SK-N-MC (cell line): ENCODE measurements at regions not wholly inside any gene's neighbourhood (a gene's known extent, or its start where the extent isn't known, plus 50 kb on each side); places are given as distances from the start of the nearest gene placed in this dataset.
A peak's percentile ranks its signal among the peaks of the same experiment; 100 is the strongest.

ENCODE experiments used
- DNase-seq: peaks from one replicate; pipeline ENCODE4 v3.0.0-alpha.2; 2011; ENCODE audit warnings: low read depth, low spot score
- H3K27ac ChIP-seq: fragments of 200-600 bp; sonication (generic); 2 replicates; pipeline ENCODE4 v1.5.1; 2016; ENCODE audit warnings: mixed run types
- H3K36me3 ChIP-seq: fragments of 200-600 bp; sonication (generic); 2 replicates; pipeline ENCODE4 v1.6.1; 2017; ENCODE audit warnings: antibody characterized with exemption, low read length, mixed read lengths; ENCODE audit not compliant: insufficient read depth
- H3K4me3 ChIP-seq: fragments of 200-600 bp; sonication (generic); 2 replicates; pipeline ENCODE4 v1.5.1; 2016
- H3K9ac ChIP-seq: fragments of 200-600 bp; sonication (generic); 2 replicates; pipeline ENCODE4 v1.8.0; 2017; ENCODE audit warnings: mixed run types, mixed read lengths; ENCODE audit not compliant: insufficient read length
- H3K9me3 ChIP-seq: fragments of 200-600 bp; sonication (generic); 2 replicates; pipeline ENCODE4 v1.6.1; 2017; ENCODE audit warnings: low read depth, mild to moderate bottlenecking, antibody characterized with exemption, low read length, moderate library complexity, mixed read lengths
- EZH2 ChIP-seq: fragments of 200-600 bp; sonication (generic); IDR thresholded peaks from one replicate; pipeline ENCODE4 v1.6.1; 2017; ENCODE audit warnings: antibody characterized with exemption
- FOXP2 ChIP-seq: optimal IDR thresholded peaks from 2 replicates; pipeline ENCODE3; 2011; ENCODE audit warnings: mild to moderate bottlenecking, moderate library complexity; ENCODE audit not compliant: insufficient read depth; ENCODE audit errors: extremely low read length, control extremely low read depth
- POLR2AphosphoS5 ChIP-seq: IDR thresholded peaks from 2 replicates; pipeline ENCODE4 v1.6.1; 2012; ENCODE audit warnings: mild to moderate bottlenecking, low read depth, low read length, borderline replicate concordance

- Histone ChIP-seq H3K9me3 (no peaks in the 10 kb centered on the region), H3K36me3 (no peaks in the 10 kb centered on the region), H3K4me3 (no peak overlapping the region), H3K27ac (no peak overlapping the region), H3K9ac (no peak overlapping the region)
- no peak for DNase-seq
- TF ChIP-seq POLR2AphosphoS5 (no peak), EZH2 (no peak), FOXP2 (no peak)
Measured at GRCh38 chr2:11017921-11018320, 106.2 kb downstream of the KCNF1 start.

GRCh38 chr2:11018651-11019185 lies 107.0 kb downstream of the KCNF1 start:
- H3K36me3 ChIP-seq: no peaks in the 10 kb centered on the region
- H3K4me3 ChIP-seq: no peak overlapping the region
- H3K27ac ChIP-seq: no peak overlapping the region
- DNase-seq: no peak
- H3K9me3 ChIP-seq: no peaks in the 10 kb centered on the region
- no peak overlapping the region for H3K9ac ChIP-seq
- no peak for TF ChIP-seq POLR2AphosphoS5
- TF ChIP-seq FOXP2: no peak
- no peak for TF ChIP-seq EZH2

GRCh38 chr2:11019614-11020013 lies 107.9 kb downstream of the KCNF1 start:
- no peak for DNase-seq
- H3K9me3 ChIP-seq: no peaks in the 10 kb centered on the region
- TF ChIP-seq POLR2AphosphoS5 (no peak), EZH2 (no peak), FOXP2 (no peak)

GRCh38 chr2:11022064-11022463 lies 110.3 kb downstream of the KCNF1 start:
- no peaks in the 10 kb centered on the region for H3K36me3 ChIP-seq

More at GRCh38 chr2:11019614-11020013, 107.9 kb downstream of the KCNF1 start:
- Histone ChIP-seq H3K9ac (no peak overlapping the region), H3K27ac (no peak overlapping the region), H3K4me3 (no peak overlapping the region), H3K36me3 (no peaks in the 10 kb centered on the region)

GRCh38 chr2:11022591-11023273 lies 111.0 kb downstream of the KCNF1 start:
- H3K4me3 ChIP-seq: peak overlapping the region; percentile 49
- no peaks in the 10 kb centered on the region for H3K36me3 ChIP-seq
- DNase-seq: peak; percentile 8
- no peaks in the 10 kb centered on the region for H3K9me3 ChIP-seq
- H3K27ac ChIP-seq: peak overlapping the region; percentile 67
- no peak overlapping the region for H3K9ac ChIP-seq
- TF ChIP-seq POLR2AphosphoS5 (peak; percentile 47; the same call in 1 of the 2 replicates), EZH2 (no peak)

More at GRCh38 chr2:11022064-11022463, 110.3 kb downstream of the KCNF1 start:
- H3K4me3 ChIP-seq: peak overlapping the region; percentile 18; the same call in 1 of the 2 replicates
- no peak overlapping the region for H3K9ac ChIP-seq
- no peak for TF ChIP-seq POLR2AphosphoS5
- no peak for TF ChIP-seq EZH2
- no peak for TF ChIP-seq FOXP2
- H3K9me3 ChIP-seq: no peaks in the 10 kb centered on the region
- DNase-seq: no peak
- H3K27ac ChIP-seq: peak overlapping the region; percentile 34; the same call in 1 of the 2 replicates

- TF ChIP-seq FOXP2: no peak
- TF ChIP-seq POLR2AphosphoS5: no peak; the same call in 1 of the 2 replicates
- TF ChIP-seq EZH2: no peak
- no peaks in the 10 kb centered on the region for H3K36me3 ChIP-seq
- H3K27ac ChIP-seq: peak overlapping the region; percentile 68; the same call in 1 of the 2 replicates
- peak; percentile 42 for DNase-seq
- no peaks in the 10 kb centered on the region for H3K9me3 ChIP-seq
- H3K4me3 ChIP-seq: peak overlapping the region; percentile 49
- H3K9ac ChIP-seq: no peak overlapping the region
Measured at GRCh38 chr2:11023326-11024258, 111.9 kb downstream of the KCNF1 start.

- H3K9ac ChIP-seq: no peak overlapping the region
- no peaks in the 10 kb centered on the region for H3K9me3 ChIP-seq
- H3K4me3 ChIP-seq: no peak overlapping the region
- no peak overlapping the region for H3K27ac ChIP-seq
- H3K36me3 ChIP-seq: no peaks in the 10 kb centered on the region
- TF ChIP-seq FOXP2: no peak
- TF ChIP-seq EZH2: no peak
- TF ChIP-seq POLR2AphosphoS5: no peak
- no peak for DNase-seq
Measured at GRCh38 chr2:11024259-11024645, 112.5 kb downstream of the KCNF1 start.

GRCh38 chr2:11024687-11025086 lies 113.0 kb downstream of the KCNF1 start:
- Histone ChIP-seq H3K4me3 (no peak overlapping the region), H3K27ac (no peak overlapping the region), H3K9ac (no peak overlapping the region), H3K36me3 (no peaks in the 10 kb centered on the region), H3K9me3 (no peaks in the 10 kb centered on the region)
- TF ChIP-seq POLR2AphosphoS5 (no peak), FOXP2 (no peak), EZH2 (no peak)
- no peak for DNase-seq
